ENCODE measurements at regions not wholly inside any gene's neighbourhood (a gene's known extent, or its start where the extent isn't known, plus 50 kb on each side); places are given as distances from the start of the nearest gene placed in this dataset.

GRCh38 chr4:101441446-101441845 lies 94.1 kb upstream of the PPP3CA start:
- no peak for FAIRE-seq
- no peak for TF ChIP-seq CTCF (IDR thresholded peaks at IDR 0.05; ENCODE audit: insufficient read depth, missing control alignments)
- no peak for DNase-seq (ENCODE audit: insufficient read length, low spot score)

GRCh38 chr4:101439926-101440325 lies 92.6 kb upstream of the PPP3CA start:
- no peak for TF ChIP-seq CTCF (IDR thresholded peaks at IDR 0.05; ENCODE audit: insufficient read depth, missing control alignments)
- no peak for DNase-seq (ENCODE audit: insufficient read length, low spot score)
- no peak for FAIRE-seq

GRCh38 chr4:101421386-101421785 lies 74.1 kb upstream of the PPP3CA start:
- no peak for FAIRE-seq

GRCh38 chr4:101420661-101421060 lies 73.3 kb upstream of the PPP3CA start:
- FAIRE-seq = no peak
- DNase-seq (ENCODE audit: insufficient read length, low spot score) = no peak
- no peak for TF ChIP-seq CTCF (IDR thresholded peaks at IDR 0.05; ENCODE audit: insufficient read depth, missing control alignments)

More at GRCh38 chr4:101421386-101421785, 74.1 kb upstream of the PPP3CA start:
- no peak for TF ChIP-seq CTCF (IDR thresholded peaks at IDR 0.05; ENCODE audit: insufficient read depth, missing control alignments)
- no peak for DNase-seq (ENCODE audit: insufficient read length, low spot score)

- FAIRE-seq (no peak), DNase-seq (ENCODE audit: insufficient read length, low spot score) (no peak)
- no peak for TF ChIP-seq CTCF (IDR thresholded peaks at IDR 0.05; ENCODE audit: insufficient read depth, missing control alignments)
Measured at GRCh38 chr4:101419336-101420135, 72.2 kb upstream of the PPP3CA start.

GRCh38 chr4:101418466-101418865 lies 71.1 kb upstream of the PPP3CA start:
- no peak for TF ChIP-seq CTCF (IDR thresholded peaks at IDR 0.05; ENCODE audit: insufficient read depth, missing control alignments)
- DNase-seq (ENCODE audit: insufficient read length, low spot score) = no peak
- FAIRE-seq = no peak

GRCh38 chr4:101418055-101418454 lies 70.7 kb upstream of the PPP3CA start:
- no peak for FAIRE-seq
- DNase-seq (ENCODE audit: insufficient read length, low spot score) = no peak
- TF ChIP-seq CTCF (IDR thresholded peaks at IDR 0.05; ENCODE audit: insufficient read depth, missing control alignments) = no peak
